ENCODE measurements at regions not wholly inside any gene's neighbourhood (a gene's known extent, or its start where the extent isn't known, plus 50 kb on each side); places are given as distances from the start of the nearest gene placed in this dataset.

DNA sequence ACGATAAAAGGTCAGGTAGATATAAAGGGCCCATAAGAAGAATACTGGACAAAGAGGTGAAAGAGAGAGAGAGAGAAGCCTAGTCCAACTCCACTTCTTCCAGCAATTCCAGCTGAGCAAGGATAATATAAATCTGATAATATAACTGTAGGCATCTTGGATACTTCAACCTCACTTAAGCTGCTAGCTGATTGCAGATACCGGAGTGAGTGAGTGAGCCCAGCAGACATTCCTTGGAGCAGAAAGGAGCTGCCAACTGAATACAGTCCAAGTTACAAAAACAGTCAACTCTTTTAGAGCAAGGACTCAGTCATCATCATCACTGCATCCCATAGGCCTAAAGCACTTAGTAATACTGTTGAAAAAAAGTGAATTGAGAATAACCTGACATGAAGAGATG, 387.6 kb downstream of the SLITRK6 start:
- TF ChIP-seq CTCF (IDR thresholded peaks at IDR 0.05) (no peak), EP300 (IDR thresholded peaks at IDR 0.05; ENCODE audit: low read depth) (no peak)
